Hippocampal formation (tissue), 2 donors: ENCODE measurements at regions not wholly inside any gene's neighbourhood (a gene's known extent, or its start where the extent isn't known, plus 50 kb on each side); places are given as distances from the start of the nearest gene placed in this dataset.
"Not testable (repeated sequence)": the region's sequence is repeated elsewhere in the genome, so short reads cannot be mapped to it uniquely, and the experiment has no call there.

Experiments
- DNase-seq, 2 donors: peaks; one replicate each; lab custom pipeline; 2025; lab: John Stamatoyannopoulos, UW

GRCh38 chr12:92987362-92987761, 58.3 kb upstream of the EEA1 start:
- peak in 1 of 2 donors; percentile 85 for DNase-seq

- DNase-seq = peak in 1 of 2 donors; percentile 4
Observed at GRCh38 chr12:92987846-92988621, 58.9 kb upstream of the EEA1 start.

GRCh38 chr12:92988622-92989130, 59.6 kb upstream of the EEA1 start:
- DNase-seq = no peak

GRCh38 chr12:92989715-92990484, 60.8 kb upstream of the EEA1 start:
- no peak for DNase-seq

GRCh38 chr12:92991134-92991533, 62.0 kb upstream of the EEA1 start:
- DNase-seq = no peak

- no peak for DNase-seq
Observed at GRCh38 chr12:92992041-92992440, 62.9 kb upstream of the EEA1 start.

GRCh38 chr12:92993259-92993658, 64.2 kb upstream of the EEA1 start:
- DNase-seq = no peak

- no peak for DNase-seq
Observed at GRCh38 chr12:92995258-92995903, 66.3 kb upstream of the EEA1 start.

- no peak for DNase-seq
Observed at GRCh38 chr12:93000026-93000425, 70.9 kb upstream of the EEA1 start.

- no peak for DNase-seq
Observed at GRCh38 chr12:93001407-93001806, 72.3 kb upstream of the EEA1 start.

GRCh38 chr12:93002293-93003054, 73.4 kb upstream of the EEA1 start:
- peak in 1 of 2 donors; percentile 10 for DNase-seq

GRCh38 chr12:93003531-93004239, 74.6 kb upstream of the EEA1 start:
- no peak for DNase-seq

- DNase-seq = no peak
Observed at GRCh38 chr12:93005928-93006392, 76.9 kb upstream of the EEA1 start.

GRCh38 chr12:93006471-93007208, 77.5 kb upstream of the EEA1 start:
- DNase-seq = no peak

GRCh38 chr12:93007544-93007943, 78.4 kb upstream of the EEA1 start:
- no peak for DNase-seq

- no peak for DNase-seq
Observed at GRCh38 chr12:93008044-93008778, 79.1 kb upstream of the EEA1 start.

GRCh38 chr12:93008880-93009279, 79.8 kb upstream of the EEA1 start:
- DNase-seq = not testable (repeated sequence)

GRCh38 chr12:93009533-93009932, 80.4 kb upstream of the EEA1 start:
- DNase-seq = no peak

GRCh38 chr12:93010461-93010860, 81.4 kb upstream of the EEA1 start:
- no peak for DNase-seq

- DNase-seq = no peak
Observed at GRCh38 chr12:93011100-93011499, 82.0 kb upstream of the EEA1 start.
